GM12865 (cell line): ENCODE measurements at regions not wholly inside any gene's neighbourhood (a gene's known extent, or its start where the extent isn't known, plus 50 kb on each side); places are given as distances from the start of the nearest gene placed in this dataset.

Experiments
- DNase-seq: peaks from one replicate; pipeline ENCODE4 v3.0.0; 2010; ENCODE audit warnings: low read depth
- H3K4me3 ChIP-seq: 2 replicates; pipeline ENCODE4 v1.5.1; 2011; ENCODE audit warnings: mild to moderate bottlenecking, low read depth, low read length, control low read depth
- CTCF ChIP-seq: IDR thresholded peaks from 2 replicates; pipeline ENCODE4 v1.5.1; 2011; ENCODE audit warnings: low read length, control low read depth, low read depth, inconsistent platforms; ENCODE audit not compliant: insufficient read depth; ENCODE audit errors: missing control alignments

GRCh38 chr15:96495386-96495785 is 164.9 kb downstream of the NR2F2 start:
- no peak for DNase-seq
- TF ChIP-seq CTCF = no peak
- H3K4me3 ChIP-seq = no peak overlapping the region

- DNase-seq = no peak
These were observed 167.5 kb downstream of the NR2F2 start for GRCh38 chr15:96497951-96498350.

GRCh38 chr15:96500508-96500907 is 170.0 kb downstream of the NR2F2 start:
- DNase-seq = no peak
- no peak for TF ChIP-seq CTCF
- no peak overlapping the region for H3K4me3 ChIP-seq

More at GRCh38 chr15:96497951-96498350, 167.5 kb downstream of the NR2F2 start:
- TF ChIP-seq CTCF = no peak
- no peak overlapping the region for H3K4me3 ChIP-seq

- TF ChIP-seq CTCF = no peak
- no peak overlapping the region for H3K4me3 ChIP-seq
- no peak for DNase-seq
These were observed 170.9 kb downstream of the NR2F2 start for GRCh38 chr15:96501362-96501761.

- no peak for DNase-seq
- H3K4me3 ChIP-seq = no peak overlapping the region
- no peak for TF ChIP-seq CTCF
These were observed 171.7 kb downstream of the NR2F2 start for GRCh38 chr15:96502196-96502595.

- no peak for TF ChIP-seq CTCF
- H3K4me3 ChIP-seq = no peak overlapping the region
- no peak for DNase-seq
These were observed 172.8 kb downstream of the NR2F2 start for GRCh38 chr15:96503276-96503675.

- no peak for TF ChIP-seq CTCF
- H3K4me3 ChIP-seq = no peak overlapping the region
- DNase-seq = no peak
These were observed 173.9 kb downstream of the NR2F2 start for GRCh38 chr15:96504371-96504770.
